Ishikawa (cell line): ENCODE measurements at regions not wholly inside any gene's neighbourhood (a gene's known extent, or its start where the extent isn't known, plus 50 kb on each side); places are given as distances from the start of the nearest gene placed in this dataset.

Experiments used
- CEBPB ChIP-seq: IDR thresholded peaks from 2 replicates; pipeline ENCODE4 v1.6.1; 2012
- CREB1 ChIP-seq: IDR thresholded peaks from 2 replicates; pipeline ENCODE4 v1.6.1; 2012; ENCODE audit warnings: low read depth
- EP300 ChIP-seq: IDR thresholded peaks from 2 replicates; pipeline ENCODE4 v1.6.1; 2012; ENCODE audit warnings: borderline replicate concordance
- FOXM1 ChIP-seq: IDR thresholded peaks from 2 replicates; pipeline ENCODE4 v1.6.1; 2012; ENCODE audit warnings: low read depth, borderline replicate concordance
- MAX ChIP-seq: IDR thresholded peaks from 2 replicates; pipeline ENCODE4 v1.6.1; 2012
- NFIC ChIP-seq: IDR thresholded peaks from 2 replicates; pipeline ENCODE4 v1.6.1; 2012
- RAD21 ChIP-seq: IDR thresholded peaks from 2 replicates; pipeline ENCODE4 v1.6.1; 2012; ENCODE audit warnings: low read depth
- REST ChIP-seq: IDR thresholded peaks from 2 replicates; pipeline ENCODE4 v1.6.1; 2012; ENCODE audit warnings: low read depth, mild to moderate bottlenecking
- TAF1 ChIP-seq: IDR thresholded peaks from 2 replicates; pipeline ENCODE4 v1.6.1; 2012; ENCODE audit warnings: low read depth, mild to moderate bottlenecking
- YY1 ChIP-seq: IDR thresholded peaks from 2 replicates; pipeline ENCODE4 v1.6.1; 2012; ENCODE audit warnings: low read depth
- TF ChIP-seq, protein P1 (sequence below): IDR thresholded peaks from 2 replicates; pipeline ENCODE4 v1.6.1; 2012

DNA sequence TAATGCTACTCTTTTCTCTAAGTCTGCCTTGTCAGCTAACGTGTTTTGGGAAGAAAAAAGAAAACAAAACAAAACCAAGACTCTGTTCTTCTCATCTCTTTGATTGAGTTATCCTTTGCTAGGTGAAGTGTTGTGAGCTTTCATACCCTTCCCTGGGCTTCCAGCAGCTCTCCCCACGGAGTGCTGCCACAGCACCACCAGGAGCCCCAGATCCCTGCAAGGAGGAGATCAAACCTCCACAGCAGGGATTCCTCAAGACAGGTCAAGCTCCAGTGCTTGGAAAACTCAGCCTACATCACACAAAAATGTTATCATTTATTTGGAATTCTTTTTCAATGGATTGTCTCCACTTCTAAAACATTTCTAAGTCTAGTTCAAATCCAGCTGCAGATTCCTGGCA, 1981.9 kb upstream of the TENM3 start:
- TF ChIP-seq REST = no peak
- TF ChIP-seq CEBPB = no peak
- TF ChIP-seq MAX = no peak
- no peak for TF ChIP-seq EP300
- TF ChIP-seq YY1 = no peak
- no peak for TF ChIP-seq TAF1
- no peak for TF ChIP-seq RAD21
- TF ChIP-seq FOXM1 = no peak
- TF ChIP-seq, protein P1, sequence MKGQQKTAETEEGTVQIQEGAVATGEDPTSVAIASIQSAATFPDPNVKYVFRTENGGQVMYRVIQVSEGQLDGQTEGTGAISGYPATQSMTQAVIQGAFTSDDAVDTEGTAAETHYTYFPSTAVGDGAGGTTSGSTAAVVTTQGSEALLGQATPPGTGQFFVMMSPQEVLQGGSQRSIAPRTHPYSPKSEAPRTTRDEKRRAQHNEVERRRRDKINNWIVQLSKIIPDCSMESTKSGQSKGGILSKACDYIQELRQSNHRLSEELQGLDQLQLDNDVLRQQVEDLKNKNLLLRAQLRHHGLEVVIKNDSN = no peak
- no peak for TF ChIP-seq CREB1
- TF ChIP-seq NFIC = no peak
